PC-9 (cell line): ENCODE measurements at regions not wholly inside any gene's neighbourhood (a gene's known extent, or its start where the extent isn't known, plus 50 kb on each side); places are given as distances from the start of the nearest gene placed in this dataset.

Experiments
- EZH2 ChIP-seq: fragments of 200-600 bp; sonication (generic); IDR thresholded peaks from 2 replicates; pipeline ENCODE4 v1.8.0; 2017; ENCODE audit warnings: antibody characterized with exemption, low read depth
- TF ChIP-seq, protein P1 (sequence below): fragments of 200-600 bp; sonication (generic); conservative IDR thresholded peaks from 2 replicates; pipeline ENCODE4 v1.6.1; 2017; ENCODE audit warnings: mixed run types, antibody characterized with exemption, mild to moderate bottlenecking, moderate library complexity

DNA sequence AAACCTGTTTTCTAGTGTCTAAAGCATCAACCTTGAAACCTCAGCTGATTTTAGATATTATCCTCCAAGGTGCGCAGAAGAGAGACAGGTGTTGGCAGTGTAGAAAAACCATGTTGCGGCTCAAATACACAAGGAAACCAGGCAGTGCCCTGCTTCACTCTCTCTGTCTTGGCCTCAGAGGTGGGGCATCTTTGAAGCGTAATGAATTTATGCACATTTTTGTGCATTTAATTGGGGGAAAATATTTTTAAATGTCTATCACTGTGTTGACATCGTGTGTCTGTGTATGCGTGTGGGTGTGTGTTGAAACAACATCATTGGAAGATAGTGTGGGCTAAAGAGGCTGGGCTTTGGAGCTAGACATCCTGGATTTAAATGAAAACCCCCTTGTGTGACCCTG, 334.0 kb upstream of the CHD6 start:
- TF ChIP-seq, protein P1, sequence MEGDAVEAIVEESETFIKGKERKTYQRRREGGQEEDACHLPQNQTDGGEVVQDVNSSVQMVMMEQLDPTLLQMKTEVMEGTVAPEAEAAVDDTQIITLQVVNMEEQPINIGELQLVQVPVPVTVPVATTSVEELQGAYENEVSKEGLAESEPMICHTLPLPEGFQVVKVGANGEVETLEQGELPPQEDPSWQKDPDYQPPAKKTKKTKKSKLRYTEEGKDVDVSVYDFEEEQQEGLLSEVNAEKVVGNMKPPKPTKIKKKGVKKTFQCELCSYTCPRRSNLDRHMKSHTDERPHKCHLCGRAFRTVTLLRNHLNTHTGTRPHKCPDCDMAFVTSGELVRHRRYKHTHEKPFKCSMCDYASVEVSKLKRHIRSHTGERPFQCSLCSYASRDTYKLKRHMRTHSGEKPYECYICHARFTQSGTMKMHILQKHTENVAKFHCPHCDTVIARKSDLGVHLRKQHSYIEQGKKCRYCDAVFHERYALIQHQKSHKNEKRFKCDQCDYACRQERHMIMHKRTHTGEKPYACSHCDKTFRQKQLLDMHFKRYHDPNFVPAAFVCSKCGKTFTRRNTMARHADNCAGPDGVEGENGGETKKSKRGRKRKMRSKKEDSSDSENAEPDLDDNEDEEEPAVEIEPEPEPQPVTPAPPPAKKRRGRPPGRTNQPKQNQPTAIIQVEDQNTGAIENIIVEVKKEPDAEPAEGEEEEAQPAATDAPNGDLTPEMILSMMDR: no peak
- no peak for TF ChIP-seq EZH2
